Stimulated activated CD8-positive, alpha-beta memory T cell treated with anti-CD3 and anti-CD28 coated beads, Interleukin-12 subunit alpha, Interleukin-12 subunit beta, amount 100 ng/mL, for 24 hours (primary cell): ENCODE measurements at regions not wholly inside any gene's neighbourhood (a gene's known extent, or its start where the extent isn't known, plus 50 kb on each side); places are given as distances from the start of the nearest gene placed in this dataset.
"Not testable (repeated sequence)": the region's sequence is repeated elsewhere in the genome, so short reads cannot be mapped to it uniquely, and the experiment has no call there.

ENCODE experiments used
- DNase-seq: peaks from one replicate; pipeline ENCODE4 v3.0.0-alpha.2; 2020; ENCODE audit errors: extremely low read depth

- not testable (repeated sequence) for DNase-seq
Observed at GRCh38 chr17:20842012-20842411, 200.8 kb downstream of the USP22 start.

- DNase-seq, result not testable (repeated sequence)
Observed at GRCh38 chr17:20843261-20843660, 199.6 kb downstream of the USP22 start.

DNA sequence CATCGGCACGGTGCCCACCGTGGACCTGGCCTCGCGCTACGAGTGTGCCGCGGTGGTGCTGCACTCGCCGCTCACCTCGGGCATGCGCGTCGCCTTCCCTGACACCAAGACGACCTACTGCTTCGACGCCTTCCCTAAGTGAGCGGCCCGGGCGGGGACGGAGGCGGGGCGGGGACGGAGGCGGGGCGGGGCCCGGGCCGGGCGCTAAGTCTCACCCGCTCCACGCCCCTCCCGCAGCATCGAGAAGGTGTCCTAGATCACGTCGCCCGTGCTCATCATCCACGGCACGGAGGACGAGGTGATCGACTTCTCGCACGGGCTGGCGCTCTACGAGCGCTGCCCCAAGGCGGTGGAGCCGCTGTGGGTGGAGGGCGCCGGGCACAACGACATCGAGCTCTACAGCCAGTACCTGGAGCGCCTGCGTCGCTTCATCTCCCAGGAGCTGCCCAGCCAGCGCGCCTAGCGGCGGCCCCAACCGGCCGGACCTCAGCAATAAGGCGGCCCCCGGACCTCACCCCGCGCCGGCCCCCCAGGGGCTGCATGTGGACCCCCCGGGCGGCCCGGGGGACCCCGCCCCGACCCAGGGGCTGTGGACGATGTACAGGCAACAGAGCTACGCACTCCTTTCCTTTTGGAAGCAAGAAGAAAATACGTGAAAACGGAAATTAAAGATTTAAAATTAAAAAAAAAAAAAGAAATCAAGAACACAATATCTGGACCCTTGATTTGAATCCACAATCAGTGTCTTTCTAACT lies 198.8 kb downstream of the USP22 start:
- not testable (repeated sequence) for DNase-seq

GRCh38 chr17:20848869-20849443 lies 193.9 kb downstream of the USP22 start:
- DNase-seq, result not testable (repeated sequence)

GRCh38 chr17:20851591-20852238 lies 191.1 kb downstream of the USP22 start:
- not testable (repeated sequence) for DNase-seq

- no peak for DNase-seq
Observed at GRCh38 chr17:20852239-20852989, 190.4 kb downstream of the USP22 start.

GRCh38 chr17:20852990-20853370 lies 189.8 kb downstream of the USP22 start:
- no peak for DNase-seq

- not testable (repeated sequence) for DNase-seq
Observed at GRCh38 chr17:20855910-20856470, 186.8 kb downstream of the USP22 start.

GRCh38 chr17:20866444-20867209 lies 176.2 kb downstream of the USP22 start:
- DNase-seq, result not testable (repeated sequence)

DNA sequence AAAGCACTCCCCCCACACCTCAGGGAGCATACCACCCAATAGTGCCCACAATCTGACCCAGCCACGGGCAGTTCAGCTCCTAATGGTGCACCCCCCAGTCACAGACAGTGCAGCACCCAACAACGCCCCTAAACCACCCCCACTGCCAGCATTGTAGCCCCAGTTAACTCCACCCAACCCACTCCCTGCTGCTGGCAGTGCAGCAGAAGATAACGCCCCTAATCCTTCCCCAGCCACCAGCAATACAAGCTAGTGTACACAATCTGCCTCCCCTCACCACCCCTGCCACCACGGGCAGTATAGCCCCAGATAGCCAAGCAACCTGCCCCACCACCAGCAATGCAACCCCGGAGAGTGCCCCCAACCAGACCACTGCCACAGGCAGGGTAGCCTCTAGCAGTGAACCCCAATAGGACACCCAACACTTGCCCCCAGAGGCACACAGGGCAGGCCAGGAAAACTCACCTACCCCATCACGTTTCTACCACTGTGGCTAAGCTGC lies 175.3 kb downstream of the USP22 start:
- not testable (repeated sequence) for DNase-seq

GRCh38 chr17:20867938-20868661 lies 174.7 kb downstream of the USP22 start:
- not testable (repeated sequence) for DNase-seq

GRCh38 chr17:20868662-20869007 lies 174.2 kb downstream of the USP22 start:
- DNase-seq, result not testable (repeated sequence)

DNA sequence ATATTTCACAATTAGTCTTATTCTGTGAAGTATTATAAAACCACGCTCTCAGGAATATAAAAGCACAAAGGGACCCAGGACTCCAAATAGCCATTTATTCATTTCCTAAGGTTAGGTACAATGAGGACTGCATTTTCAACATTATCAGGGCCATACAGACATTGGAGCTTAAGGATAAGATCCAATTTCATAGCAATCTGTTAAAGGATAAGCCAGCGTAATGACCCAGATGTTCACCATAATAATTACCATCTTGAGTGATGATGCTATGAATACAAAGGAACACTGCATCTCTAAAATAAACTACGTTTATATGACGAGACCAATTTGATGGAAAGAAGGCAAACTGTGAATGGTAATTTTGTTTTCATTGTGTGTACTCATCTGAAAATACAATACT lies 169.6 kb downstream of the USP22 start:
- not testable (repeated sequence) for DNase-seq

DNA sequence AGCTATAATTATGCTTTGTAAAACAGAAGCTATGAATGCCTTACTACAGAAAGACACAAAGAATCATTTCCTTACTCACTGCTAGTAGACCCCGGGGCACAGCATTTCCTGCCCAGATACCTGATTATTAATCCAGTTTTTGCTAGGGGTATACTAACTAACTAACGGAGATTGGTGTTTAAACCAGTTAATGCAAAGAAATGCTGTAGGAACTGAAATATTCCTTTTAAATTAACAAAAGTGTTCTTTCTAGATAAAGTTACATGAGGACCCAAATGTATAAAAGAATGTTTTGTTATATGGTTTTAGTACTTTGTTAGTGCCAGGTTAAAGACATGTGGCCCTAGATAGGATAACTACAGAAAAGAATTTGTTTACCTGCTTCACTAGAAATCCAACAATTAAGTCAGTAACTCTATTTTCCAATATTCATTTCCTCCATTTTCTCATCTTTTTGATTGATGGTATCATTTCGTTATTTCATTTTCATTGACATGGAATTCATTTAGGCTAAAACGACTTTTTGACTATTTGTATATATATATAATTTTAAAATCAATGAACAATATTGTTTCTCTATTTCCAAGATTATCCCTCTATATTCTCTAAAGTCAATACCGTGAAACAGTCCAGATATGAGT lies 169.0 kb downstream of the USP22 start:
- DNase-seq, result not testable (repeated sequence)

- not testable (repeated sequence) for DNase-seq
Observed at GRCh38 chr17:20877384-20877783, 165.4 kb downstream of the USP22 start.

GRCh38 chr17:20890338-20890737 lies 152.5 kb downstream of the USP22 start:
- DNase-seq, result no peak

GRCh38 chr17:20895426-20895825 lies 147.4 kb downstream of the USP22 start:
- DNase-seq, result not testable (repeated sequence)

DNA sequence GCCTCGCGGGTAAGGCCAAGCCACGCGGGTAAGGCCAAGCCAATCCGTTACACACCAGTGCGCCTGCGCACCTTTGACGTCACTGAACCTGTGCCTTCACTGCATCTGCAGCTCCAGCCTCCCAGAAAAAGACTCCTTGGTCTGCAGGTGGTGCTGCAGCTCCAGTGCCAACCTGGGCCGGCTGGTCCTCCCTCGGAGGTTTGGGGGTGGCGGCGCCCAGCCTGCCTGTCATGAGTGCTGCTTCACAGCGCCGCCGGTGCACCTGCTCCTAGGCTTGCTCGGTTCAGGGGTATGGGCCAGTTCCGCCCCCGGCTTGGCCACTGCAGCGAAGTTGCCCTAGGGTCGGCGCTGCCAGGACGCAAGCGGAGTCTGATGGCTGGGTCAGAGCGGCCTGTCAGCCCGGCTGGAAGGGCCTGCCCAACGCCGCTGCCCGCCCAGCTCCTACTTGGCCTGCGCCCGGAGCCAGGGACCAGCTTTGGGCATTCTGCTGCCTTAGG lies 146.6 kb downstream of the USP22 start:
- no peak for DNase-seq

- DNase-seq, result not testable (repeated sequence)
Observed at GRCh38 chr17:20898726-20899125, 144.1 kb downstream of the USP22 start.
